ENCODE measurements at regions not wholly inside any gene's neighbourhood (a gene's known extent, or its start where the extent isn't known, plus 50 kb on each side); places are given as distances from the start of the nearest gene placed in this dataset.
"Not testable (repeated sequence)": the region's sequence is repeated elsewhere in the genome, so short reads cannot be mapped to it uniquely, and the experiment has no call there.

DNA sequence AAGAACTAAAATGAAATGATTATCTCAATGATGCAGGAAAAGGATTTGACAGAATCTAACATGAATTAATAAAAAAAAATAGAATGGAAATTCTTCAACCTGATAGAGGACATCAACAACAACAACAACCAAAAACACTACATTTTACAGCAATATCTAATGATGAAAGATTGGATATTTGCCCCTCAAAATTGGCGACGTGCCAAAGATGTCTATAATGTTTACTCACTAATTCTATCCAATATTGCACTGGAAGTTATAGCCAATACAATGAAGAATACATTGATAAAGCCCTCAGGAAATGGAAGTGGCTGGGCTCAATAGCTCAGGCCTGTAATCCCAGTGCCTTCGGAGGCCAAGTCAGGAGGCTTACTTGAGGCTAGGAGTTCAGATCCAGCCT is 99.4 kb upstream of the ANTXRL start:
- DNase-seq; intact Hi-C loops (cut with DNase I): not testable (repeated sequence)

DNA sequence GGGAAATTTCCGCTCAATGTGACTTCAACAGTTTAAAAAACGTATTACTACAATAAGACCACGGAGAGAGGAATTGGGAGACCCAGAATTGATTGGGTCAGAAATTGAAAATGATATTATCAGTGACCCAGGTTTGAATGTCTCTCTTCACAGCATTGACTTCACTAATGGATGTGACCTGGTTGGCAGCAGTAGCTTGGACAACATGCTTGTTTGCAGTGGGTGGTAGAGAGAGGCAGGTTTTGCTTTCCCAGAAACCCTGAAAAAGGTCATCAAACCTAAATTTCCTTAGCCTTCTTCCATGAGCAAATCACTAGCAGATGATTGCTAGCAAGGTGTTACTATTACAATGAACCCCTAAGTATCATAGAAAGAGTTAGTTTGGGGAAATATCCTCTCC is 89.7 kb upstream of the ANTXRL start:
- intact Hi-C loops (cut with DNase I) = no loop called here
- no peak for DNase-seq

DNA sequence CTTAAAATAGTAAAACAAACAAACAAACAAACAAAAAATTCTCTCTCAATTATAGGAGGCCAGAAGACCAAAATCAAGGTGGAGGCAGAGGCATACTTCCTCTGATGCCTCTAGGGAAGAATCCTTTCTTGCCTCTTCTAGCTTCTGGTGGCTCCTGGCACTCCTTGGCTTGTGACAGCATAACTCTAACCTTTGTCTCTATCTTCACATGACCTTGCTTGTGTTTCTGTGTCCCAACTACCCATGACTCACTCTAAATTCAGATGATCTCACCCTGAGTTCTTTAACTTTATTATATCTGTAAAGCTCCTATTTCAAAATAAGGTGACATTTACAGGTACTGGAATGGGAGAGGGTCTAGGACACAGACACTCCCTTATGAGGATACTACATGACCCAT is 88.3 kb upstream of the ANTXRL start:
- no peak for DNase-seq
- intact Hi-C loops (cut with DNase I) = no loop called here

DNA sequence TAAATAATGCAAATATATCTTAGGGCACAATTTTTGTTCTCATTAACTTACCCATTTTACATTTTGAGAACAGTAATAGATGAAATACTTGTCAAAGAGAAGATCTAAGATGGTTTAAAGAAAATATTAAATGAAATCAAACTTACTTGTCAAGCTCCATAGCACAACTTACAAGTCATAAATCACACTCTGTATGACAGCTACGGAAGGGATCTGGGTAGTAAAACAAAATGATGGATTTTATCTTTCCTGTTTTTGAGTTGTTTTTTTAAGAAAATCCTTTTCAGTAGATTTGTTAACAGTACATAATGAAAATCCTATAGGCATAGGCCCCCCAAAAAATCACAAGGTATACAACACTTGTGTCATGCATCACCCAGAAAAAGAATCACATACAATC is 84.4 kb upstream of the ANTXRL start:
- DNase-seq; intact Hi-C loops (cut with DNase I): not testable (repeated sequence)

DNA sequence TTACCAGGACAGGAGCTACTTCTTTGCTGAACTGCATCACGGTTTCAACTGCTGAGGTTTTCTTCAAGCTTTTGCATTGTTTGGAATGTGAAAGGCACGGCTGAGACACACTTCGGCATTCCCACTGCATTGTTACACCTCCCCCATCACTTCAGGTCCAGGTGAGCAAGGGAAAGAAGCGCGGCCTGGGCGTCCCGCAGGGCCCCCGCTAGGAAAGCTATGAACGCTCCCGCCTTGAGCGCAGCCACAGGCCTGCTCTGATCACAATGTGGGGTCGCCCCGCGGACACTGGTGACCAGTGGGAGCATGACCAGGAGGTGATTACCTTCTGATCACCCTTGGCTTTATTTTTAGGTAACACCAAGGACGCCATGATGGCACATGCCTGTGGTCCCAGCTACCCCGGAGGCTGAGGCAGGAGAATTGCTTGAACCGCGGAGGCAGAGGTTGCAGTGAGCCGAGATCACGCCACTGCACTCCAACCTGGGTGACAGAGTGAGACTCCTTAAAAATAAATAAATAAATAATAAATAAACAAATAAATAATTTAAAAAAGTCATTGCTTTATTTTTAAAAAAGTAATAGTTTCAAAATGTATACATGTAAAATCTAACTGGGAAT is 82.2 kb upstream of the ANTXRL start:
- intact Hi-C loops (cut with DNase I); DNase-seq: not testable (repeated sequence)

DNA sequence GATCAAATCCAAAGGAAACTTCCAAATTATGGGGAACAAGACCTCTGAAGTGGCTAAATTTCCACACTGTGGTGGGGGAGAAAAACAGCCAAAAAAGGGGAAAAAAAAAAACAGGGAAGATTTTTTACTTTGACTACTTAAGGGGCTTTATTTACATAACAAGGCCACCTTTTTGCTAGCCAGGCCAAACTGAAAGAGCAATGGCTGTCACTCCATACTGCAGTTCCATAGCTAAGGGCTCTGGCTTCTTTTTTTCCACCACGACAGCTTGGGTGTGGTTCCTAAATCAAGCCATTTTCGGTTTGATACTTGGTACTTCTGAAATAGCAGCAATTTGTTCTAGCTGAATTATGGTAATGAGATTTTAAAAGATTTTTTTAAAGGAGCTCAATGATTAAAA is 76.4 kb upstream of the ANTXRL start:
- intact Hi-C loops (cut with DNase I); DNase-seq: not testable (repeated sequence)

DNA sequence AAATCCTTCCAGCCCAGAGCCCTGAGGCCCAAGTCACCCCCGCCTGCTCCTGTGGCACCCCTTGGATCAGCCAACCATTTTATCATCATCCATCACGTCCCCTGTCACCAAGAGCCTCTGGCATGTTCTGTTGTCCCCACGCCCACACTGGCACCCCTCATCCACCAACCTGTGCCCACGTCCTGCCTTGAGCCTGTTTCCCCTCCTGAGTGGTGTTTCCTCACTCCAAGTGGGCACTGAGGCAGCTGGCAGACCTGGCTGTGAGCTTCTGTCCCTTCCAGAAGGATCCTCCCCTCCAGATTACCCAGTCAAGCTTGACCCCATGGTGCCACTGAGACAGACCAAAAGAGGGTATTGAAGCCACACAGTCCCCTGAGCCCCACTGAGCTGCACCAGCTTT is 71.4 kb upstream of the ANTXRL start:
- intact Hi-C loops (cut with DNase I) = no loop called here
- peak in 1 of 42 donors; percentile 22 for DNase-seq

DNA sequence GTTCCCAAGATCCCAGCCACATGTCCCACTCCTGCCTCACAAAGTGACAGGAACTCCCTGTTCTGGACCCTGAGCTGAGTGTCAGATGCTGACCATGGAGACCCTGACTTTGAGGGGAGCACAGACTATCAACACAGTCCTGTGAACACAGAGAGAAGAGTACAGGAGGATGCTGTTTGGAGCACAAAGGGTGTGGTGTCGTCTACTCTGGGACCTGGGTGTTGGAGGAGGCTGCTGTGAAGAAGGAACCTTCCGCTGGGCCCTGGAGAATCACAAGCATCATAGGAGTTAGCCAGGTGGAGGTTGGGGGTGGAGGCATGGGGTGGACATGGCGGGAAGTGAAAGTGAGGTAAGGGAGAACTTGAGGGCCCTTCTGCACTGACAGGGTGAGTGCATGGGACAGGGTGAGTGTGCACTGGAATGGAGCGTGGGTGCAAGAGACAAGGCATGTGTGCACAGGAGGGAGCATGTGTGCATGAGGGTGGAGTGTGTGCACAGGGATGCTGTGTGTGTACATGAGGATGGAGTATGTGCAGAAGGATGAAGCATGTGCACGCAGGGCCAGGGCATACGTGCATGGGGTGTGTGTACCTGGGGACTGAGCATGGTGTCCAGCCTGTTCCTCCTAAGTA is 70.7 kb upstream of the ANTXRL start:
- no peak for DNase-seq
- intact Hi-C loops (cut with DNase I) = no loop called here

DNA sequence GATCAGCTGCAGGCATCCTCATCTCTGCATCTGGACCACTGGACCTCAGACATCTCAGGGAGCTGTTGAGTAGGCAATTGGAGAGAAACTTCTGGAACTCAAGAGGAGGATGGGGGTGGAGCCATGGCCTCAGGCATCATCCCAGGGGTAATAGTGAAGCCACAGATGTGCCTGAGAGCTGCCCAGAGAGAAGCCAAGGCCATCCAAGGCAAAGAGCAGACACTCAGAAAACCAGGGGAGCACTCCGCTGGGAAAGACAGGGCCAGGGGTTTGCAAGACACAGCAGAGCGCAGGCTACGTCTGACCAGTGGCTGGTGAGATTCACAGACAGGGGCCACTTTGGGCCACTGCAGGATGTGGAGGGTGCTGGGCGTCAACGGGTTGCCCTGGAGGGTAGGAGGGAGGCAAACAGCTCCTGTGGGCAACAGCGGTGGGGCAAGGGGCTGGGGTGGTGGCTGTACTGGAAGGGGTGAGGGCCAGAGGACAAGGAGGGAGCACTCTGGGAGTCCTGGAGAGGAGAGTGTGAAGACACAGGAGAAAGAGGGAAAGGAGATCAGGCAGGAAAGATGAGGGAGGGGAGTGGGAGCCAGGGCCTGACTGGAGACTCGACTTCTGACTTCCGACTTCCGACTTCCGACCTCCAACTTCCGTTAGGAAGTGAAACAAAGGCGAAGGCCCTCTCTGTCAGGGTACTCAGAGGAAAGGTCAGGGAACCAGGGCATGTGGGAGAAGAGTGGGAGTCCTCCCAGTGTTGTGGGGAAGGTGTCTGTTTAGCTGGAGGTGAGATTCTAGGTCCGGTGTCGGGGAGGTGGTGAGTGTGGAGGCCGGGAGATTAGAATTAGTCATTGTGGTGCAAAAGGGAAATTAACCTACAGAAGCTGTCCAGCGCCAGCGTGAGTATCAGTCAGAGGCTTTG is 69.7 kb upstream of the ANTXRL start:
- DNase-seq = peak in 1 of 42 donors; percentile 21
- intact Hi-C loops (cut with DNase I) = no loop called here

DNA sequence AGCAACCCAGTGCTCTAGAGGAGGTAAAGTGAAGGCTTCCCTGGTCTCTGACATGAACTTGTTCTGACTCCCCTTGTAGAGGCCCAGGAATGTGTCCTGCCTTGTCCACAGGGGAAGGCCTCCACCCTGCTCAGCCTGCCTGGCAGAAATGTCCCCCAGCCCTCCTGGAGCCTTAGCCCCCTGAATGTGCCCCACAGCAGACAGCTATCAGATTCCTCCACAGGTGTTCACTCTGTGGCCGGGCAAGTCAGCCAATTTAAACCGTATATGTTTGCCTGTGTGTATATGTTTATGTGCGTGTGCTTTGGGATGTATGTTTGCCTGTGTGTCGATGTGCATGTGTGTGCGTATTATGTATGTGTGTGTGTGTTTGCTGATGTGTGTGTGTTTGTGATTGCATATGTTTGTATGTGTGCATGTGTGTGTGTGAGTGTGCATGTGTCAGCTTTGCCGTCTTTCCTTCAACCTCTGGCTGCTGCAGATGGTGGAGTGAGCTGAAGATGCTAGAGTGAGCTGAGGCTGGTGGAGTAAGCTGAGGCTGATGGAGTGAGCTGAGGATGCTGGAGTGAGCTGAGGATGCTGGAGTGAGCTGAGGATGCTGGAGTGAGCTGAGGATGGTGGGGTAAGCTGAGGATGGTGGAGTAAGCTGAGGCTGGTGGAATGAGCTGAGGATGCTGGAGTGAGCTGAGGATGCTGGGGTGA is 68.9 kb upstream of the ANTXRL start:
- intact Hi-C loops (cut with DNase I) = no loop called here
- DNase-seq = peak in 1 of 42 donors; percentile 27

DNA sequence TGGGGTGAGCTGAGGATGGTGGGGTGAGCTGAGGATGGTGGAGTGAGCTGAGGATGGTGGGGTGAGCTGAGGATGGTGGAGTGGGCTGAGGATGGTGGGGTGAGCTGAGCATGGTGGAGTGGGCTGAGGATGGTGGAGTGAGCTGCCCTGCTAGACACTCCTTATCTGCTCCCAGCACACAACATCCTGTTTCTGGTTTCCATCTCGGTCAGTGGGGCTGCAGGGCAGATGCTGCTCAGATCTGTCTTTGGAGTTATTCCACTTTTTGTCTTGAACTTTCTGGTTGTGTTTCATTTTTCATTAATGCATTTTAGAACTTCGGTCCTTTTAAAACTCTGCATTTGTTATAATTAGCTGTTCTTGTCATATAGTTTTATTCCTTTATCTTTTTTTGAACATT is 67.9 kb upstream of the ANTXRL start:
- peak in 2 of 42 donors; percentile 8 to 34 for DNase-seq
- intact Hi-C loops (cut with DNase I) = no loop called here

DNA sequence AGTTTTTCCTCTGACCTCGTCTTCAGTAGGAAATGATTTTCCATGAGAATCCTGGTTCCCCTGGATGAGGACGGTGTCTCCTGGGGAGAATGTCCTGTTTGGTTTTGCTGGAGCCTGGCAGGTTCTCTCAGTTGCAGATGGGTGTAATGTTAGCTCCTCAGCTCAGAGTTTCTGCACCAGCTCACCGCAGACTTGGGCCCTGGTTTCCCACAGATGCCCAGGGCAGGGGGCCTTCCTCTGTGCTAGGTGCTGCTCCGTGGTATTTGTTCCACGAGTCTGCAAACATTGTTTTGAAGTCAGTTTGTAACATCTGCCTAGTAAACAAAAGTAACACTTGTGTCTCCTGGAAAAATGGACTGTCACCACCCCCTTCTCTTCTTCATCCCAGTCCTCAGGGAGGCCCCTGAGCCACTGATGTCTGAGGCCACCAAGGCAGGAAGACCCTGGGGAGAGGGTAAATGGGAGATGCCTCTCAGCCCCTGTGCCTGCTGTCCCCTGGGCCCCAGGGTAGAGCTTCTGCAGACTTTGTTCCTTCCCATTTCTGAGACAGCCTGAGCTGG is 67.3 kb upstream of the ANTXRL start:
- intact Hi-C loops (cut with DNase I) = not testable (repeated sequence)
- peak in 2 of 42 donors; percentile 3 to 23 for DNase-seq

DNA sequence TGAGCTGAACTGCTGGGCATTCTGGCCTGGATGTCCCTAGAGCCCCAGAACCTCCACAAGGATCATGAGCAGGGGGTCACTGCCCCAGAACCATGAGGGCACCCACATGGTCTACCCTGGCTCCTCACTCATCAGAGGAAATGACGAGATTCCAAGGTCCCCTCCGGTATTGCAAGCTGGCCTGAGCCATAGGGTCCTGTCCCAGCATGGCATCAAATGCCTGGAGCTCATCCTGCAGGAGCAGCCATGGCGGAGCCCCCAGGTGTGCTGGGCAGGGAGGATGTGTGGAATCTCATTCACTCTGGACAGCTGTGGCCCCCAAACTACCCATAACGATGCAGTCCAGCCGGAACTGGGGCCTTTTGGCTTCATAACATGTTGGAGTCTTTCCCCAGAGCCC is 66.6 kb upstream of the ANTXRL start:
- intact Hi-C loops (cut with DNase I) = no loop called here
- peak in 2 of 42 donors; percentile 12 to 13 for DNase-seq

DNA sequence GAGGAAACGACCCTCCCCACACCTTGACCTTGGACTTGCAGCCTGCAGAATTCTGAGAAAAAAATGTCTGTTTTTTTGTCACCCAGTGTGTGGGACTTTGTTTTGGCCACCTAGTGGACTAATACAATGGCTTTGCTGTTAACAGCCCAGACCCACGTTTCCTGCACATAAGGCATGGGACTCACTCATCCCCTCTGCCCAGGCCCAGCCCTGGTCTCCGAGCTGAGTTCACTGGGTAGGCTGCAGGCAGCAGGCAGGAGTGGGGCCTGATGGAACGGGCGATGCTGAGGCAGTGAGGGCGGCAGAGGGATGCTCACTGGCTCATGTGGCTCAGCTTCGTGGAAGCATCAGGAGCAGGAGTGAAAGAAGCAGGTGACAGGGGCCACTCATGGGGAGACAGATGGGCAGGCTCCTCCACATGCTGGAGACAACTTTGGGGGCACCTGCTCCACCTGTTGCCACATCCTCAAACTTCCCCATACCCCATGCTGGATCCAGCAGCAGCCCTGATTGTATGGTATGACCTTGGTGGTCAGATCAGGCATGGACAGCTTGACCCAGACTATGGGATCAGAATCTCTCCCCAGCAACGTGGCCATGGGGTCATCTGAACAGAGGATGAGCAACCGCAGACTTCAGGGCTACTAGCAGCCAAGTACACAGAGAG is 65.8 kb upstream of the ANTXRL start:
- intact Hi-C loops (cut with DNase I) = no loop called here
- DNase-seq = peak in 3 of 42 donors; percentile 12 to 20 (median 18)

DNA sequence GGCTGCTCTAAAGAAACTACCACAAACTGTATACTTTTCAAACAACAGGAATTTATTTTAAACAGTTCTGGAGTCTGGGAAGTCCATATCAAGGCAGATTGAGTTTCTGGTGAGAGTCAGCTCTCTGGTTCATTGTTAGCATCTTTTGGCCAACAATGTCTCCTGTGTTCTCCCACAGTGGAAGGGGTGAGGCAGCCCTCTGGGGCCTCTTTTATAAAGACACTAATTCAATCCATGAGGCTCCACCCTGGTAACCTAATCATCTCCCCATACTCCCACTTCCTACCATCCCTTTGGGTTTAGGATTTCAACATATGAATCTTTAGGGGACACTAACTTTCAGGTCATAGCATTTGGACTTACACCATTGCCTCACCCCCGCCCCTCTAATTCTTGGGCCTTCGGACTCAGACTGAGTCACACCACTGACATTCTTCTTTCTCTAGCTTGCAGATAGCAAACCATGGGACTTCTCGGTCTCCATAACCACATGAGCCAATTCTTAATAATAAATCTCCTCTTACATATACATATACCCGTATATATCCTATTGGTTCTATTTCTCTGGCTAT is 64.3 kb upstream of the ANTXRL start:
- intact Hi-C loops (cut with DNase I) = no loop called here
- DNase-seq = no peak

DNA sequence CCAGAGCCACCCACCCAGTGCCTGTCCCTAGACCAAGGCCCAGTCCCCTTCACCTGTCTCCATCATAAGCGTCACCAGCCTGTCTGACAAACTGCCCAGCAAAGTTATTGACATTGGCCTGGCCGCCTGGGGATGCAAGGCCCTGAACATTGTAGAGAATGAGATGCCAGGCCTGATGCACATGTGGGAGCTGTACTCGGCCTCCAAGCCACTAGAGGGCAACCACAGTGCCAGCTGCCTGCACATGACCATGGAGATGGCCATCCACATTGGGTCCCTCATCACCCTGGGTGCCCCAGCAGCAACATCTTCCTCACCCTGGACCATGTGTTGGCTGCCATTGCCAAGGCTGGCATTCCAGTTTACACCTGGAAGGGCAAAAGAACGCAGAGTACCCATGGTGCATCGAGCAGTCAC is 63.7 kb upstream of the ANTXRL start:
- peak in 4 of 42 donors; percentile 7 to 25 (median 12) for DNase-seq
- intact Hi-C loops (cut with DNase I) = no loop called here

DNA sequence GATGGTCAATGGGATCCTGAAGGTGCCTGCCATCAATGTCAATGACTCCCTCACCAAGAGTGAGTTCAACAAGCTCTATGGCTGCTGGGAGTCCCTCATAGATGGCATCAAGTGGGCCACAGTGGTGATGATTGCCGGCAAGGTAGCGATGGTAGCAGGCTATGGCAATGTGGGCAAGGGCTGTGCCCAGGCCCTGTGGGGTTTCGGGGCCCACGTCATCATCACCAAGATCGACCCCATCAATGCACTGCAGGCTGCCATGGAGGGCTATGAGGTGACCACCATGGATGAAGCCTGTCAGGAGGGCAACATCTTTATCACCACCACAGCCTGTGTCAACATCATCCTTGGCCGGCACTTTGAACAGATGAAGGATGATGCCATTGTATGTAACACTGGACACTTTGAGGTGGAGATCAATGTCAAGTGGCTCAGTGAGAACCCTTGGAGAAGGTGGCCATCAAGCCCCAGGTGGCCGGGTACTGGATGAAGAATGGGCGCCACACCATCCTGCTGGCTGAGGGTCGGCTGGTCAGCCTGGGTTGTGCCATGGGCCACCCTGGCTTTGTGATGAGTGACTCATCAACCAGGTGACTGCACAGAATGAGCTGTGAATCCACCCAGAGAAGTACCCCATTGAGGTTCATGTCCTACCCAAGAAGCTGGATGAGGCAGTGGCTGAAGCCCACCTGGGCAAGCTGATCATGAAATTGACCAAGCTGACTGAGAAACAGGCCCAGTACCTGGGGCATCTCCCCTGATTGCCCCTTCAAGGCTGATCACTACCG is 63.0 kb upstream of the ANTXRL start:
- peak in 5 of 42 donors; percentile 4 to 22 (median 10) for DNase-seq
- intact Hi-C loops (cut with DNase I) = no loop called here

DNA sequence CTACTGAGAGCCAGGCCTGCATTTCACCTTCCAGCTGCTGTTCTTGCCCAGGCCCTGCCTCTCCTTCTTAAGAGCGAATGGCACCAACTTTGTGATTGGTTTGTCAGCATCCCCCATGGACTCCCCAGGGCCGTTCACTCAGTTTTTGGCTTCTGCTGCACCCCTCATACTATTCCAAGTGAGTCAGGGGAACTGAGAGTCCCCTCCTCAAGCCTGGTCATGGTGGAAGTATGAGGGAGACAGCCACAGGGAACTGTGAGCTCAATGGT is 62.4 kb upstream of the ANTXRL start:
- DNase-seq = no peak
- intact Hi-C loops (cut with DNase I) = no loop called here

All from head of caudate nucleus (tissue), 42 donors.